Psoas muscle (tissue), 7 donors: ENCODE measurements at regions not wholly inside any gene's neighbourhood (a gene's known extent, or its start where the extent isn't known, plus 50 kb on each side); places are given as distances from the start of the nearest gene placed in this dataset.

ENCODE experiments used
- ATAC-seq, 4 donors: fragments of 200-7000 bp; cut with Tn5 transposase; one replicate each; pipeline ENCODE4 v1.9.1; 2020; ENCODE audit warnings: moderate library complexity in 3 of 4, mild to moderate bottlenecking in 2 of 4
- DNase-seq, 2 donors: peaks; one replicate each; pipeline ENCODE4 v3.0.0-alpha.2; 2020
- H3K27ac ChIP-seq: fragments of 200-600 bp; one replicate; pipeline ENCODE4 v1.8.0; 2022
- H3K27me3 ChIP-seq, 3 donors: fragments of 200-600 bp in 1 of 3; one replicate each; pipeline versions ENCODE4 v1.6.1 to v1.8.0; 2013 to 2022; ENCODE audit warnings: low read length in 2 of 3, mild to moderate bottlenecking in 2 of 3, moderate library complexity in 1 of 3; ENCODE audit not compliant: insufficient read depth in 3 of 3
- H3K36me3 ChIP-seq, 2 donors: fragments of 200-600 bp in 1 of 2; one replicate each; pipeline versions ENCODE4 v1.6.1 to v1.8.0; 2013 to 2022; ENCODE audit warnings: low read depth in 1 of 2, mild to moderate bottlenecking in 1 of 2, moderate library complexity in 1 of 2; ENCODE audit not compliant: insufficient read depth in 1 of 2
- H3K4me1 ChIP-seq: fragments of 200-600 bp; one replicate; pipeline ENCODE4 v1.8.0; 2022
- H3K4me3 ChIP-seq: fragments of 200-600 bp; one replicate; pipeline ENCODE4 v1.8.0; 2022; ENCODE audit warnings: mild to moderate bottlenecking
- H3K9me3 ChIP-seq: fragments of 200-600 bp; one replicate; pipeline ENCODE4 v1.8.0; 2022
- CTCF ChIP-seq: fragments of 200-600 bp; IDR thresholded peaks from one replicate; pipeline ENCODE4 v1.8.0; 2022; ENCODE audit warnings: antibody characterized with exemption
- WGBS, 3 donors: extraction: QIAGEN DNeasy Blood & Tissue Kit; methylation state at CpG; one replicate each; pipeline versions ENCODE4 v1.1.6 to v1.1.7; 2013; 5-methylcytosine and 5-hydroxymethylcytosine counted together
- intact Hi-C, 2 donors: fragments of 100-400 bp; cut with DNase I; formaldehyde crosslinking; loops; one replicate each; pipeline versions ENCODE4 v1.11.0 to v1.14.2; 2022
- donor health status: healthy with polysubstance abuse.
- donor health status: DM: no; HTN: no; CAD: no; lungs with moderate emphysema.
- donor health status: Bipolar disorder and iron deficiency.
- donor health status: healthy.
- donor health status: DM: yes; HTN: yes; CAD: no.
- donor health status: DM: no; HTN: no; CAD: no.
- donor health status: DM: yes; HTN: yes; CAD: no.

DNA sequence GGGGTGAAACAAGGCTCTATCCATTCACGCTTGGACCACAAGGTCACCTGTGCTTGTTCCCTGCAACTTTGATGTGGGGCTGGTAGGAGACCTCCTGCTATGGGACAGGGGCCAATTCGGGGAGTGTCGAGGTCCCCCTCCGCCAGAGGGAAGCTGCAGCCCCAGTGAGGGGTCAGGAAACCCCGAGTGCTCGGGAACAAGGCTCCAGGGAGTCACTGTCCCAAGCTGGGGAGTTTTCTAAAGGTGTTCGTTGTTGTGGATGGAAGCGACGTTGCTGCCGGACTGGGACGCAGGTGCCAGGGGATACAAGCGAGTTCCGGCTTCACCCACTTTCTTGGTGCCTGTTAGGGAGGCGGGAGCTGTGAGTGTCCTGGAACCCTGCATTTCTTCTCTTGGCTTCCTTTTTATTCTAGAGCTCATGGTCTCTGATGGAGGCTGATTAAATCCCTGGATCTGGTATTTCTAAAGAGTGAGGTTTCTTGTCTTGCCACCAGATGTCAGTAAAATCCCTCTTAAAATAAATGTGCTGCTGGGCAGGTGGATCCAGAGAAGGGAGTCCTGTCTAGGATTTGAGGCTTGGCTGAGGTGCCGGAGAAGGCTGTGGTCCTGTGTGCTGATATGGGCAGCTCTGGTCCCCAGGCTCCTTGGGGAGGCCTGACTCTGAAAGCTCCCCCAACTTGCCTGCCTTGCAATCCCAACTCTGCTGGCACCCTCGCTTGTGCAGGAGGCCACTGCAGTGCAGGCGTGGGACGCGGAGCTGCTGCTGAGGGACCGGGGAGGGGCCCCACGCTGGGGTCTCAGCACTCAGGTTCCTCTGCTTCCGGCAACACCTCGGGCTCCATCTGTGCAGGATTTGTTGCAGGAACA lies 153.9 kb downstream of the TEX29 start:
- TF ChIP-seq CTCF = peak; percentile 55
- Histone ChIP-seq H3K27ac (no peak overlapping the region), H3K9me3 (no peaks in the 10 kb centered on the region), H3K4me1 (no peaks in the 10 kb centered on the region), H3K4me3 (no peak overlapping the region), H3K36me3 (no peaks in the 10 kb centered on the region), H3K27me3 (peaks cover 0 to 18% (median 2%) of the 10 kb centered on the region in 3 donors)
- no peak for DNase-seq
- intact Hi-C loops = loop anchor here (2.0 to 10.0 kb wide), 4 partner anchors 970 to 1400 kb away; no protein-coding TSS in a partner anchor
- peak; percentile 43 to 63 (median 54) for ATAC-seq
- 58 to 61% (median 58%) methylated on average over 23 of the region's 23 CpGs for WGBS, 3 donors

DNA sequence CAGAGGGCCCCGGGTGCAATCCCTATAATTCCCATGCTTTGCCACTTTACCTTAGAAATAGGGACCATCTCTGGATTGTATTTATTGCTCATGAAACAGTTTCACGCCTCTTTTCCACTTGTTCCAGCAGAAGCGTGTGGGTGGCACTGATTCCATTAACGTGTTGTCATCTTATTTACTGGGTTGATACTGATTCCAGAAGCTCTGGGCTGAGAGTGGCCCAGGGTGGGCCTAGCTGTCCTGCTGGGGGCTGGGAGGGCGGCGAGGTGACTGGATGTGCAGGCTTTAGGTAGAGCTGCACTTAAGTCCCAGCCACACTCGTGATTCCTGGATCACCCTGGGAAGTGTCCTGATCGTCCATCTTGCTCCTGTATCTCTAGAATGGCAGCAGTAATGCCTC lies 155.0 kb downstream of the TEX29 start:
- H3K36me3 ChIP-seq = no peaks in the 10 kb centered on the region
- intact Hi-C loops = loop anchor here (2.0 to 10.0 kb wide), 3 partner anchors 969 to 1399 kb away; no protein-coding TSS in a partner anchor
- no peak for TF ChIP-seq CTCF
- no peaks in the 10 kb centered on the region for H3K4me1 ChIP-seq
- ATAC-seq (no peak), DNase-seq (no peak)
- WGBS, 3 donors = 67 to 81% (median 75%) methylated on average over 8 of the region's 8 CpGs
- no peak overlapping the region for H3K4me3 ChIP-seq
- H3K9me3 ChIP-seq = no peaks in the 10 kb centered on the region
- H3K27me3 ChIP-seq = peaks cover 0 to 17% (median 2%) of the 10 kb centered on the region in 3 donors
- H3K27ac ChIP-seq = no peak overlapping the region

DNA sequence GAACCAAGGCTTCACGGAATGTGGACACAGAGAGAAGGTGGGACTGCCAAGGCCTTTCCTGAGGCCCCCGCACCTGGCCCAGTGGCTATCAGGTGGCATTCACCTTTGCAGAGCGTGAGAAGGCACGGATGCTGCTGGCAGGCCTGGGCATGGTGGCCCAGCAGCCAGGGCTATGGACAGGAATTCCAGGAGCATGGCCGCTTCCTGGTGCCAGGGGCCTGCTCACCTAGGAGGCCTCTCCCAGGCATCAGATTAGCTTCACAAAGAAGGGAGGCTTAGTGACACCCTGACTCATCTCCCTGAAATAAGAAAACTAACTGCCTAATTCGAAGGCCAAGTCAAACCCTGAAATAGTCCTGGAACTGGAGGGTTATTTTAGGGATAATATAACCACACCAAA lies 155.8 kb downstream of the TEX29 start:
- Histone ChIP-seq H3K9me3 (no peaks in the 10 kb centered on the region), H3K36me3 (no peaks in the 10 kb centered on the region), H3K4me1 (no peaks in the 10 kb centered on the region), H3K4me3 (no peak overlapping the region), H3K27ac (no peak overlapping the region), H3K27me3 (peaks cover 0 to 17% (median 2%) of the 10 kb centered on the region in 3 donors)
- no peak for TF ChIP-seq CTCF
- intact Hi-C loops = loop anchor here (5.0 to 10.0 kb wide), 2 partner anchors 1131 to 1399 kb away; no protein-coding TSS in a partner anchor
- no peak for DNase-seq
- 83 to 87% (median 86%) methylated on average over 6 of the region's 6 CpGs for WGBS, 3 donors
- ATAC-seq = no peak

DNA sequence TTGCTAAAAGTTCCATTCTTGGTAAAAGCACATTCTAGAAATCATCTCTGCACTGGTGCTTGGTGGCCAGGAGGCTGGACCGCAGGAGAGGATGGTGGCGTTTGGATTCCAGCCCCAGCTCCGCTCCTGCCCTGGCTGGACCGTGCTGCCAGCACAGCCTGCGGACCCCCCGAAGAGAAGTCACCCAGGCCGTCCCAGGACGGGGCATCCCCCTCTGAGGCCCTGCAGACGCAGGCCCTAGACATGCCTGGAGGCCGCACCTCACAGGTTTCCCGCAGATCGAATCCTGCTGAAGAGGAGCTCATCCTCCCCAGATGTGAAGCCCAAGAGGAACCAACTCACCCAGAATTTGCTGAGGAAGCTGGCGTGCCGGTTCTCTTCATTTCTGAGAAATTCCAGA lies 159.0 kb downstream of the TEX29 start:
- TF ChIP-seq CTCF = no peak
- no peaks in the 10 kb centered on the region for H3K4me1 ChIP-seq
- no peaks in the 10 kb centered on the region for H3K9me3 ChIP-seq
- intact Hi-C loops = loop anchor here (5.0 to 10.0 kb wide), 2 partner anchors 1128 to 1395 kb away; no protein-coding TSS in a partner anchor
- no peak for ATAC-seq
- no peak overlapping the region for H3K27ac ChIP-seq
- WGBS, 3 donors = 84 to 93% (median 92%) methylated on average over 13 to 14 of the region's 14 CpGs
- peaks cover 0 to 18% (median 2%) of the 10 kb centered on the region in 3 donors for H3K27me3 ChIP-seq
- peak in 1 of 2 donors; percentile 20 for DNase-seq
- no peak overlapping the region for H3K4me3 ChIP-seq
- no peaks in the 10 kb centered on the region for H3K36me3 ChIP-seq
